Activated CD8-positive, alpha-beta T cell treated with anti-CD3 and anti-CD28 coated beads for 36 hours (primary cell): ENCODE measurements at regions not wholly inside any gene's neighbourhood (a gene's known extent, or its start where the extent isn't known, plus 50 kb on each side); places are given as distances from the start of the nearest gene placed in this dataset.
"Not testable (repeated sequence)": the region's sequence is repeated elsewhere in the genome, so short reads cannot be mapped to it uniquely, and the experiment has no call there.

Source experiments
- ATAC-seq: fragments of 200-7000 bp; cut with Tn5 transposase; one replicate; pipeline ENCODE4 v1.10.0; 2021; ENCODE audit warnings: mild to moderate bottlenecking, moderate library complexity
- CTCF ChIA-PET: fragments of 350-600 bp; sonication (Branson Sonifier 250); formaldehyde crosslinking; loops from one replicate; lab custom pipeline; 2021; ENCODE audit warnings: antibody characterized with exemption; lab: Charles Lee
- POLR2A ChIA-PET: fragments of 350-600 bp; sonication (Branson Sonifier 250); formaldehyde crosslinking; loops from one replicate; lab custom pipeline; 2021; ENCODE audit warnings: antibody characterized with exemption; lab: Charles Lee
- DNase-seq: peaks from one replicate; pipeline ENCODE4 v3.0.0-alpha.2; 2020
- H3K27ac Mint-ChIP-seq: one replicate; pipeline ENCODE4 v1.8.0; 2021; ENCODE audit warnings: mild to moderate bottlenecking, mixed read lengths
- H3K27me3 Mint-ChIP-seq: one replicate; pipeline ENCODE4 v1.8.0; 2021; ENCODE audit warnings: mixed read lengths
- H3K36me3 Mint-ChIP-seq: one replicate; pipeline ENCODE4 v1.8.0; 2021; ENCODE audit warnings: low read depth, mixed read lengths
- H3K4me1 Mint-ChIP-seq: one replicate; pipeline ENCODE4 v1.8.0; 2021; ENCODE audit warnings: low read depth, mixed read lengths
- H3K4me3 Mint-ChIP-seq: one replicate; pipeline ENCODE4 v1.8.0; 2021; ENCODE audit warnings: mild to moderate bottlenecking, moderate library complexity, mixed read lengths
- H3K9me3 Mint-ChIP-seq: one replicate; pipeline ENCODE4 v1.8.0; 2021; ENCODE audit warnings: mixed read lengths
- intact Hi-C: fragments of 100-400 bp; cut with micrococcal nuclease; formaldehyde crosslinking; loops from one replicate; pipeline ENCODE4 v1.10.0; 2022
- TF ChIP-seq, protein P1 (sequence below): fragments of 200-600 bp; IDR thresholded peaks from one replicate; pipeline ENCODE4 v1.8.0; 2022; ENCODE audit warnings: antibody characterized with exemption, mild to moderate bottlenecking

DNA sequence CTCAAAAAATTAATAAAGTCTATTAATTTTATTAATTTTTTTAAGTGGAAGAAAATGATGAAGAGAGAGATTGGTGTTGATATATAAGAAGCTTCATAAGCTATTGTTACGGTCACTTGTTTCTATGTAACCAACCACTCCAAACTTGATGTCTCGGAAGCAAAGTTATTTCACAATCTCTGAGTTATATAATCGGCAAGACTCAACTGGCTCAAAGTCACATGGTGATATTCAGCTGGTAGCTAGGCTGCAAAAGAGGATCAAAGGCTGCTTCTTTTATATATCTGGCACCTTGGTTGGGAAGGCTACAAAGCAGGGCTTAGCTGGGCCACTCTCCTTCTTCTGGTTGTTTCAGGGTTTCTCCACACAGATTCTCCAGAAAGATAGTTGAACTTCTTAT lies 245.1 kb upstream of the ARHGAP42 start:
- Mint-ChIP-seq H3K9me3 (peaks cover 6% of the 10 kb centered on the region), H3K27ac (no peak overlapping the region), H3K4me1 (no peaks in the 10 kb centered on the region), H3K4me3 (no peak overlapping the region), H3K36me3 (no peaks in the 10 kb centered on the region), H3K27me3 (no peaks in the 10 kb centered on the region)
- TF ChIP-seq, protein P1, sequence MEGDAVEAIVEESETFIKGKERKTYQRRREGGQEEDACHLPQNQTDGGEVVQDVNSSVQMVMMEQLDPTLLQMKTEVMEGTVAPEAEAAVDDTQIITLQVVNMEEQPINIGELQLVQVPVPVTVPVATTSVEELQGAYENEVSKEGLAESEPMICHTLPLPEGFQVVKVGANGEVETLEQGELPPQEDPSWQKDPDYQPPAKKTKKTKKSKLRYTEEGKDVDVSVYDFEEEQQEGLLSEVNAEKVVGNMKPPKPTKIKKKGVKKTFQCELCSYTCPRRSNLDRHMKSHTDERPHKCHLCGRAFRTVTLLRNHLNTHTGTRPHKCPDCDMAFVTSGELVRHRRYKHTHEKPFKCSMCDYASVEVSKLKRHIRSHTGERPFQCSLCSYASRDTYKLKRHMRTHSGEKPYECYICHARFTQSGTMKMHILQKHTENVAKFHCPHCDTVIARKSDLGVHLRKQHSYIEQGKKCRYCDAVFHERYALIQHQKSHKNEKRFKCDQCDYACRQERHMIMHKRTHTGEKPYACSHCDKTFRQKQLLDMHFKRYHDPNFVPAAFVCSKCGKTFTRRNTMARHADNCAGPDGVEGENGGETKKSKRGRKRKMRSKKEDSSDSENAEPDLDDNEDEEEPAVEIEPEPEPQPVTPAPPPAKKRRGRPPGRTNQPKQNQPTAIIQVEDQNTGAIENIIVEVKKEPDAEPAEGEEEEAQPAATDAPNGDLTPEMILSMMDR: no peak
- intact Hi-C loops: no loop called here
- ChIA-PET POLR2A (no interaction called here), CTCF (no interaction called here)
- no peak for ATAC-seq
- no peak for DNase-seq

DNA sequence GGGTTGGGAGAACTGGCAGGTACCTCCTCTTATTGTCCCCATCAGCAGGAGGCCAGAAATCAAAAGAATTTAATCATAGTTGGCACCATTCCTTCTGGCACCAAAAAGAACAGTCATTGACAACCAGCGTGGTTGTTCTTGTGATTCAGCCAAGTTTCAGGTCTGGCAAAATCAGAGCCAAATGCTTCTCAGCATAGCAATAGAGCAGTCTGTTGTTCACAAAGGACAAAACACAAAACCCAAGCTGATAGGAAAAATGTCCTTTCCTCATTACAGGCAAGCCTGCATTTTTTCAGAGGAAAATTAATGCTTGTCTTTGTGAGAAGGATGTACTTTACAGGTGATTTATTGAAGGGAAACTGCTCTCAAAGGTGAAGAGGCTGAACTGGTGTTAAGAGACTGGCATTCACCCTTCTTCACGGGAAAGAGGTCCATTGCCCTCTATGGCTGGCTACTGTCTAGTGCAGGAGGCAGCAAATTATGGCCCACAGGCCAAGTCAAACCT lies 241.8 kb upstream of the ARHGAP42 start:
- ChIA-PET CTCF (no interaction called here), POLR2A (no interaction called here)
- TF ChIP-seq, protein P1: no peak
- Mint-ChIP-seq H3K9me3 (peaks cover 7% of the 10 kb centered on the region), H3K27ac (no peak overlapping the region), H3K27me3 (no peaks in the 10 kb centered on the region), H3K4me3 (no peak overlapping the region), H3K36me3 (no peaks in the 10 kb centered on the region), H3K4me1 (no peaks in the 10 kb centered on the region)
- ATAC-seq (no peak), DNase-seq (no peak)
- intact Hi-C loops: no loop called here

DNA sequence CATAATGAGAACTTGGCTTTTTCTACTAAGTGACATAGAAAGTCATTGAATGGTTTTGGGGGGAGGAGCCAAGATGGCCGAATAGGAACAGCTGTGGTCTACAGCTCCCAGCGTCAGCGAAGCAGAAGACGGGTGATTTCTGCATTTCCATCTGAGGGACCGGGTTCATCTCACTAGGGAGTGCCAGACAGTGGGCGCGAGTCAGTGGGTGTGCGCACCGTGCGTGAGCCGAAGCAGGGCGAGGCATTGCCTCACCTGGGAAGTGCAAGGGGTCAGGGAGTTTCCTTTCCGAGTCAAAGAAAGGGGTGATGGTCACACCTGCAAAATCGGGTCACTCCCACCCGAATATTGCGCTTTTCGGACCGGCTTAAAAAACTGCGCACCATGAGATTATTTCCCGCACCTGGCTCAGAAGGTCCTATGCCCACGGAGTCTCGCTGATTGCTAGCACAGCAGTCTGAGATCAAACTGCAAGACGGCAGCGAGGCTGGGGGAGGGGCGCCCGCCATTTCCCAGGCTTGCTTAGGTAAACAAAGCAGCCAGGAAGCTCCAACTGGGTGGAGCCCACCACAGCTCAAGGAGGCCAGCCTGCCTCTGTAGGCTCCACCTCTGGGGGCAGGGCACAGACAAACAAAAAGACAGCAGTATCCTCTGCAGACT lies 235.2 kb upstream of the ARHGAP42 start:
- H3K27ac Mint-ChIP-seq, H3K4me1 Mint-ChIP-seq, H3K4me3 Mint-ChIP-seq, H3K9me3 Mint-ChIP-seq, ATAC-seq, CTCF ChIA-PET, POLR2A ChIA-PET, DNase-seq, H3K27me3 Mint-ChIP-seq, intact Hi-C loops, H3K36me3 Mint-ChIP-seq: not testable (repeated sequence)

DNA sequence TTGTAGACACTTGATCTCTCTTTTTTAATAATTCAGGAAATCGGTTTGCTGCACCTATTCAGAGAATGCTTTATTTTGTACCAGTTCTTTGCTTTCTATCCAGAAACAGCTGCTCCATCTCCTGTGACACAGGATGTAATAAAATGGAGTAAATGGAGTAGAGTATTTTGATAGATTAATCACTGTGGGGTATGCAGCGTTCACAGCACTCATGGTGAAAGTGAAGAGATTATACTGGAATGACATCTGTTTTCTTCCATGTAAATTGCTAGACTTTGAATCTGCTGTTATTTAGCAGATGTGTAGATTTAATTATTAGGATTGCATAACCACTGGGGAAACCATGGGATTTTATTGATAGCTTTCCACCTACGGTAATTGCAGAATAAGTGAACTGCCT lies 227.3 kb upstream of the ARHGAP42 start:
- ATAC-seq (no peak), DNase-seq (no peak)
- Mint-ChIP-seq H3K36me3 (no peaks in the 10 kb centered on the region), H3K27ac (no peak overlapping the region), H3K4me1 (no peaks in the 10 kb centered on the region), H3K27me3 (no peaks in the 10 kb centered on the region), H3K9me3 (peaks cover 11% of the 10 kb centered on the region), H3K4me3 (no peak overlapping the region)
- TF ChIP-seq, protein P1: no peak
- POLR2A ChIA-PET: no interaction called here
- intact Hi-C loops: no loop called here
- CTCF ChIA-PET: no interaction called here

DNA sequence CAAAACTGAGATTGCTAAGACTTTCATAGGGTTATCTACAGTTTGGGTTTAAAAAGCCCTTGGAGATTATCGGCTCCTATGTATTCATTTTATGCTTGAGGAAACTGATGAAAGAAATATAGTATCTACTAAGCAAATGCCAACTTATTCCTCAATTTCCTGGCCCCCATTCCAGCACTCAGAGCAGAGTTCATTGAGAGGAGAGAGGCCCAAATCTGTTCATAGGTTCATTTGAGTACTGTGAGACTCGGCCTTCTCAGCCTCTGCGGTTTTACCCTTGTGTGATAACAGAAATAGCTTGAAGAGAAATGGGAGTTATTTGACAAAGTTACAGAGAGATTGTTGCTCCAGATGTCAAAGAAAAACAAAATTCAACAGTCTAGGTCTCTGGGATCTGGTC lies 226.7 kb upstream of the ARHGAP42 start:
- Mint-ChIP-seq H3K9me3 (peaks cover 11% of the 10 kb centered on the region), H3K4me1 (no peaks in the 10 kb centered on the region), H3K36me3 (no peaks in the 10 kb centered on the region), H3K27me3 (no peaks in the 10 kb centered on the region), H3K27ac (no peak overlapping the region), H3K4me3 (no peak overlapping the region)
- ChIA-PET CTCF (no interaction called here), POLR2A (no interaction called here)
- TF ChIP-seq, protein P1: no peak
- intact Hi-C loops: no loop called here
- no peak for DNase-seq
- no peak for ATAC-seq
